Hematopoietic multipotent progenitor cell treated with erythropoietin and hydrocortisone succinate and interleukin-3 and kit ligand, for 6 days (in vitro differentiated cells): ENCODE measurements at regions not wholly inside any gene's neighbourhood (a gene's known extent, or its start where the extent isn't known, plus 50 kb on each side); places are given as distances from the start of the nearest gene placed in this dataset.
"Not testable (repeated sequence)": the region's sequence is repeated elsewhere in the genome, so short reads cannot be mapped to it uniquely, and the experiment has no call there.

ENCODE experiments used
- DNase-seq: peaks from one replicate; pipeline ENCODE4 v3.0.0-alpha.2; 2015

DNA sequence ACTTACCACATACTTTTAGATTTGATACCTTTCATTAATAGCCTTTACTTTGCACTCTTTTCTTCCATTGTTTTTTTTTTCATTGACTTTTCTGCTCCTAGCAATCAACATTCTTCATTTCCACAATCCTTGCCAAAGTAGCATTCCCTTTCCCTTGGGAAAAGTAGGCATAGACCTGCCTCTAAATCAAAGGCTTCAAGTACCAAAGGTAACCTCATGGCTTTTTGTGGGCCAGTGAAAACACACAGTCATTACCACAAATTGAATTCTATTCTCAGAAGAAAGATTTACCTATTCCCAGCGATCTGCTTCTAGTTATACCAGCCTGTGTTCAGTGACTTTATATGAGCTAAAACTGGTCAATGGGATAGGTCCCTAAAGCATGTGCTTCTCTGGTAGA is 109.2 kb downstream of the SOCS6 start:
- DNase-seq, result no peak

DNA sequence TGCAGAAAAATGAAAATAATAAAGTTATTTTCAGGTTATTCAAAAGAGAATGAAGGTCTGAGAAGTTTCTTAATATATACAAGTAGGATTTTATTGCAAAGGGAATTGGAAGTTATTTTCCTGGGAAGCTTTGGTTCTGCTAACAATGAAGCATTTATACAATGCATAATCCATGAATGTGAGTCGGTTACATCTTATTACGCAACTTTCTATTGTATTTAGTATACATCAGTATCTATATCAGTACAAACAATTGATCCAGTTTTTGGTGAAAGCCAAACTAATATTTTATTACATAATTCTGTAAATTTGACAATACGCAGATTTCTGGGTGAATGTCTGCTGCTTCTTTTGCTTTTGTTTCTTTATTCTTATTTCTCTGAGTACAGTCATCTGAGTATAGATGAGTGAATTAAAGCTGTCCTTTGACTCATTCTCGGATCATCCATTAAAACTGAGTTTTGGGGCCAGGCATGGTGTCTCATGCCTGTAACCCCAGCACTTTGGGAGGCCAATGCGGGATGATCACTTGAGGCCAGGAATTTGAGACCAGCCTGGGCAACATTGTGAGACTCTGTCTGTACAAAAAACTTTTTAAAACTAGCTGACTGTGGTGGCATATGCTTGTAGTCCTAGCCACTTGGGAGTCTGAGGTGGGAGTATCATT is 108.5 kb downstream of the SOCS6 start:
- DNase-seq, result no peak

DNA sequence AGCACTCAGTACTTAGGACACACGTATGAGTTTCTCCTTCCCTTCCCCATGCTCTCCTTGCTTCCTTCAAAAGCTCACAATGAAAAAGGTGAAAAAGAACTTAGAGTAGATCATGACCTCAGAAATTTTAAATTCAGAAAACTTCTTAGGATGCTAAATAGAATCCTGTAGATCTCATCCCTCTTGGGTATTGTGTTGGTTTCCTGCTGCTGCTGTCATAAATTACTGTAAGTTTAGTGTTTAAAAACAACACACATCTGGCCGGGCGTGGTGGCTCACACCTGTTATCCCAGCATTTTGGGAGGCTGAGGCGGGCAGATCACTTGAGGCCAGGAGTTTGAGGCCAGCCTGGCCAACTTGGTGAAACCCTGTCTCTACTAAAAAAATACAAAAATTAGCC is 106.9 kb downstream of the SOCS6 start:
- DNase-seq, result not testable (repeated sequence)

DNA sequence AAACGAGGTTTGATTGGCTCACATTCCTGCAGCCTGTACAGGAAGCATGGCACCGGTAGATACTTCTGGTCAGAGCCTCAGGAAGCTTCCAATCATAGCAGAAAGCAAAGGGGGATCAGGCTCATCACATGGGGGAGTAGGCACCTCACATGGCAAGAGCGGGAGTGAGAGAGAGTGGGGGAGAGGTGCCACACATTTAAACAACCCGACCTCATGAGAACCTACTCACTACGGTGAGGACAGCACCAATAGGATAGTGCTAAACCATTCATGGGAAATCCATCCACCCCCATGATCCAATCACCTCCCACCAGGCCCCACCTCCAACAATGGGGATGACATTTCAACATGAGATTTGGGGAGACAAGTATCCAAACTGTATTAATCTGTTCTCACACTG is 105.8 kb downstream of the SOCS6 start:
- no peak for DNase-seq

DNA sequence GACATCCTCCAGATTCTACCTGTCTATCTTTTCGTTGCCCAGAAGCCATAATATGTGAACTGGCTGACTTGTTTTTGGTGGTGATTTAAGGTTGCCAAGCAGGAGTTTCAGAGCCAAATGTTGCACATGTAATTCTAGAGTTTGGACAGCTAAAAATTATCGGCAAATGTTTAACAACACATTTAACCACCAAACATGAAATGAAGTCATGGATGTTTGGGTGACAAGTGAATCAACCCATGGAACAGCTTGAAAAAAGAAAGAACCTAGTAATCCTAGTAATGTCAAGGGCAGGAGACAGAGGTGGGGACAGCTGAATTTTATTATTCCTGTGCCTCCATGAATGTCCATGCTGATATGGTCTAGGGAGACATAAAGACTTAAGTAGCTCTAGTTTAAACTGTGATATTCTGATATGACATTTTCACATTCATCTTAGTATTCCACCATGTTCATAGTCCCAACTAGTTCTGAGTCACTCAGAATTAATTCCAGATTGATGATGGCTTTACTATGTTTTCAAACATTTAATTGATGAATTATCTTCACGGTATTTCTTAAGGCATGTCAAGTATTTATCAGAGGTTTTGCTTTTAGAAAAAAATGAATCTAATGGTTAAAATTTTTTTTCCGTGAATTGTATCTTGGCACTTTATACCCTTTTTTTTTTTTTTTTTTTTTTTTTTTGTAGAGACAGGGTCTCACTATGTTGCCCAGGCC is 101.7 kb downstream of the SOCS6 start:
- DNase-seq, result no peak

DNA sequence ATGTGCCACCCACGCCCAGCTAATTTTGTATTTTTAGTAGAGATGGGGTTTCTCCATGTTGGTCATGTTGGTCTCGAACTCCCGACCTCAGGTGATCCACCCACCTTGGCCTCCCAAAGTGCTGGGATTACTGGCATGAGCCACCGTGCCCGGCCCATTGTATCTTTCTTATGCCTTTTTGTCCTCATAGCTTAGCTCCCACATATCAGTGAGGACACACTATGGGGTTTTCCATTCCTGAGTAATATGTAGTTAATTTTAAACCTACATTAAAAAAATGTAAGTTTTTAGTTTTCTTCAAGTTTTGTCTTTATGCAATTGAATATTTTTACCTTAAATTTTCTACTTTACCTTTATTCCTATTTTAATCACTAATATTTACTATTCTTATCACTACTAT is 100.2 kb downstream of the SOCS6 start:
- DNase-seq, result not testable (repeated sequence)

DNA sequence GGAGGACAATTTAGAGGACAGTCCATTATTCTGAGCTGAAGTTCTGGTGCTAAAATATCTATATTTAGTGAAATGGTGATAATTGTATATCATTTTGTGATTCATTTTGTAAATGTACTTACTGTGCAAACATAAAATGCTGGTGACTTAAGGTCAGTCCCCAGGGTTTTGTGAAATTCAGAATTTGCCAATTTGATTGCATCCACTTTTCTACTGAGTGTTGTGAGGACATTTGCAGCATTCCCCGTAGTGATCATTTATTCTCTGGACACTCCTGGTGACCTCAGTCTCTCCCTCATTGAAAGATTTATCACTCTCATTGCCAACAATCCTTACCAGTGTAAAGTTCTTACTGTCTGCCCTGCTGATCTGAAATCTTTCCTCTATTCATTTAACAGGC is 98.2 kb downstream of the SOCS6 start:
- no peak for DNase-seq

DNA sequence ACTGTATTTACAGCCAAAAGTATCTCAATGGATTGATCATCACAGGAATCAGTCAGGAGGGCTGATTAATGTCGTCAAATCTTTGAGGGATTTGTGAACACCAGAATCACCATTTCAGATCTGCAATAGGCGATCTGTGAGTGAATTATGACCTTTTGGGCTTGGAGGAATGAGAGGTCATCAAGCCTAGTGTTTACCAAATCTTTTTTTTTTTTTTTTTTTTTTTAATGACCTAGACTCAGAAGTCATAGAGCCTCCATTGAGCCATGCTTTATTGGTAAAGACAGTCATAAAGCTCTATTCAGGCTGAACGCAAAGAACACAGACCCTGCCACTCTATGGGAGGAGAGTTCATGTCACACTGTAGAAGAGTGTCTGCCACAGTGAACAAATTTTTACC is 97.7 kb downstream of the SOCS6 start:
- DNase-seq, result no peak

DNA sequence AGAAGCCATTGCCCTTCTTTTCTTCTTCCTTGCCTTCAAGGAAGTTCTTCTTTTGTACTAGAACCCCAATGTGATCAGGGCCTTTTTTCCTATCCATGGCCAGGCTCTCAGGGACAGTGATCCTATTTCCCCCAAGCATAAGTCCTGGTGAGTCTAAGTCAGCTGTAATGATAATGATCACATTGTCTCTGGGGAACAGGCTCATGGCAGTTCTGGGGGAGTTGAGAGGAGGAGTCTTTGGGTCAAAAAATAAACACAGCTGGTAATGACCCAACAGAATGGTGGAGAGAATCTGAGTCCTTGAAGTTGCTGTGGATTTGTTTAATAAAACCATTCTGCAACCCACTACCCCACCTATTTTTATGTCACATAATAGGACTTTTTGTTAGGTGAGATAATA is 96.6 kb downstream of the SOCS6 start:
- DNase-seq, result peak; percentile 21

DNA sequence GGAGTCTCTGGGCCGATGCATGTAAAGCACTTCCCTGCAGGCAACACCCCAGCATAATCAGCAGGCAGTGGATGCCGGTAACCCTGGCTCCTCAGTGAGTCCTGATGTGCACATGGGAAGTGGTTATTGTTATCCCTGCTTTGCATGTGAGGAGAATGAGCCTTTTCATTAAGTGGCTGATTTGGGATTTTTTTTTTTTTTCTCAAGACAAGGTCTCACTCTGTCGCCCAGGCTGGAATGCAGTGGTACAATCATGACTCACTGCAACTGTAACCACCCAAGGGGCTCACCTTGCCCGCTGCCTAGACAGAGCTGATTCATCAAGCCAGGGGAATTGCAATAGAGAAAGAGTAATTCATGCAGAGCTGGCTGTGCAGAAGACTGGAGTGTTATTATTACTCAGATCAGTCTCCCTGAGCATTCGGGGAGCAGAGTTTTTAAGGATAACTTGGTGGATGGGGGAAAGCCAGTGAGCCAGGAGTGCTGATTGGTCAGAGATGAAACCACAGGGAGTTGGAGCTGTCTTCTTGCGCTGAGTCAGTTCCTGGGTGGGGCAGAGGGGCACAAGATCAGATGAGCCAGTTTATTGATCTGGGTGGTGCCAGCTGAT is 95.4 kb downstream of the SOCS6 start:
- DNase-seq, result peak; percentile 48

DNA sequence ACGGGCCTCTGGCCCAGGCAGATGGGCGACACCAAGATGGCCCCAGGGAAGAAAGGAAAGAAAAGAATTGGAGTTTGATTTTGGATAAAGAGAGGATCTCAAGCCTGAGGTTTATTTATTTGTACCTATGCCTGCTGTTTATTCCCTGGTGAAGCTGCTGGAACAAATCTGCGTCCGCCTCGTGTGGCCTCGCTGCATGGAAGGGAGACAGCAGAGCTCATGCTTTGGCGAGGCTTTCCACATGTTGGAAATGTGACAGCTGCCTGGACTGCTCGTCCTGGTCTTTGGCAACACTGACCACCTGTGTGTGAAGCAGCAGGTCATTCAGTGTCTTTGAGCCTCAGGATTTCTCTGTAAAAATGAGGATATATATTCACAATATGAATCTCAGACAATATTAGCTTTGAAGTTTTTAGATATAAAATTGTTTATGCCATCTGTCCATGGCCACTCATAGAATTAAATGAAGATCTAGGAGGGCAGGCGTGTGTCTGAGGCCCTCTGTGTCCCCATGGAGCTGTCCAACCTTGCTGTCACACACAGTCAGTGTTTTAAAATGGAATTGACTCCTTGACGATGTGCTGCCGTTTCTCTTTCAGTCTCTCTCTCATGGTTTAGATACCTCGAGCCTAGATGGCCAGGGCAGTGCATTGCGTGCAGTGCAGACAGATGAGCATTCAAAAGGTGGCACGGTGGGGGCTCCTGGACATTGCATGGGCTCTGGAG is 94.3 kb downstream of the SOCS6 start:
- no peak for DNase-seq

DNA sequence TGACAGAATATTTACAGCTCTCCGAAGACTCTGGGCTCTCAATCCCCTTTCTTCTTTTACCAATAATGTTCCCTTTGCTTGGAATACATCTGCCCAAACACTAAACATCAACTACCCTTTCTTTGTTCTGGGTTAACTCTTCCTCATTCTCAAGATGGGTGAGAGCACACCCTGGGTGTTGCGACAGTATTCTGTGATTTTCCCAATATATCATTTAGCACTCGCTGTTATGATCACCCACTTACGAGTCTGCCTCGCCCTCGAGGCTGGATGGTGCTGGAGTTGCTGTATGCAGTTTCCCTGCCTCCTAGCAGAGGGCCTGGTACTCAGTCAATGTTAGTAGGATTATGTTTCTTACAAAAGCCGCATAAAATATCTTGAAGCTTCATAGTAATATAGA is 93.2 kb downstream of the SOCS6 start:
- DNase-seq, result no peak

DNA sequence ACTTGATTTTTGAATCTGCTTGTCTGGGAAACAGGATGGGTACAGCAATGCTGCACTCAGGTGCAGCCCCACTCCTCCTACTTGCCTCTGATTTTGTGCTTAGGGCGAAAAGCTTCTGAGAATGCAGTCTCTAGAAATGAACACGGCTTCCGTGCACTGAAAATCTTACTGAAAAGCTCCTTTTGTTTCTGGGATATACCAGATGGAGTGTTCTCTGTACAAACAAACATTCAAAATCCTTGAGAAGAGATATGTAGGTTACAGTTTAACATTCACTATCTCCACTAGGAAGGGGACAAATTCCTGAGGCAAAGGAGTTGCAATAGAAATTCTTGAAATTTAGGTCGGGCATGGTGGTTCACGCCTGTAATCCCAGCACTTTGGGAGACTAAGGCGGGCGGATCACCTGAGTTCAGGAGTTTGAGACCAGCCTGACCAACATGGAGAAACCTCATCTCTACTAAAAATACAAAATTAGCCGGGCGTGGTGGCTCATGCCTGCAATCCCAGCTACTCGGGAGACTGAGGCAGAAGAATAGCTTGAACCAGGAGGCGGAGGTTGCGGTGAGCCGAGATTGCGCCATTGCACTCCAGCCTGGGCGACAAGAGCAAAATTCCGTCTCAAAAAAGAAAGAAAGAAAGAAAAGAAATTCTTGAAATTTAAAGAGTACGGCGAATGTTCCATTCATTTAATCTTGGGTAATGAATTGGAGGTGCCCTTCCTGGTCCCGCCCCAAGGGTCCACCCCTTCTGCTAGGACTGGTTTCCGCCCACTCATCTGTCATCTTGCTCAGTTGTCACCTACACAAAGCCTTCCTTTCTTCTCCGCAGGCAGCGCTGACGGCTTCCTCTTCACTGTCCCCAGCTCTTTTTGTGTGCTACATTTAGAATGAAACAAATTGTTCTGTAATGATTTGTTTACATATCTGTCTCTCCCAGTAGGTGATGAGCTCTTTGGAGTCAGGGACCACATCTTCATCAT is 92.4 kb downstream of the SOCS6 start:
- DNase-seq, result peak; percentile 46
